Activated CD8-positive, alpha-beta T cell treated with anti-CD3 and anti-CD28 coated beads for 36 hours (primary cell): ENCODE measurements at regions not wholly inside any gene's neighbourhood (a gene's known extent, or its start where the extent isn't known, plus 50 kb on each side); places are given as distances from the start of the nearest gene placed in this dataset.
A peak's percentile ranks its signal among the peaks of the same experiment; 100 is the strongest.

Source experiments
- ATAC-seq: fragments of 200-7000 bp; cut with Tn5 transposase; one replicate; pipeline ENCODE4 v1.10.0; 2021; ENCODE audit warnings: mild to moderate bottlenecking, moderate library complexity
- CTCF ChIA-PET: fragments of 350-600 bp; sonication (Branson Sonifier 250); formaldehyde crosslinking; loops from one replicate; lab custom pipeline; 2021; ENCODE audit warnings: antibody characterized with exemption; lab: Charles Lee
- POLR2A ChIA-PET: fragments of 350-600 bp; sonication (Branson Sonifier 250); formaldehyde crosslinking; loops from one replicate; lab custom pipeline; 2021; ENCODE audit warnings: antibody characterized with exemption; lab: Charles Lee
- DNase-seq: peaks from one replicate; pipeline ENCODE4 v3.0.0-alpha.2; 2020
- H3K27ac Mint-ChIP-seq: one replicate; pipeline ENCODE4 v1.8.0; 2021; ENCODE audit warnings: mild to moderate bottlenecking, mixed read lengths
- H3K27me3 Mint-ChIP-seq: one replicate; pipeline ENCODE4 v1.8.0; 2021; ENCODE audit warnings: mixed read lengths
- H3K36me3 Mint-ChIP-seq: one replicate; pipeline ENCODE4 v1.8.0; 2021; ENCODE audit warnings: low read depth, mixed read lengths
- H3K4me1 Mint-ChIP-seq: one replicate; pipeline ENCODE4 v1.8.0; 2021; ENCODE audit warnings: low read depth, mixed read lengths
- H3K4me3 Mint-ChIP-seq: one replicate; pipeline ENCODE4 v1.8.0; 2021; ENCODE audit warnings: mild to moderate bottlenecking, moderate library complexity, mixed read lengths
- H3K9me3 Mint-ChIP-seq: one replicate; pipeline ENCODE4 v1.8.0; 2021; ENCODE audit warnings: mixed read lengths
- CTCF ChIP-seq: fragments of 200-600 bp; IDR thresholded peaks from one replicate; pipeline ENCODE4 v1.8.0; 2022; ENCODE audit warnings: antibody characterized with exemption, mild to moderate bottlenecking
- intact Hi-C: fragments of 100-400 bp; cut with micrococcal nuclease; formaldehyde crosslinking; loops from one replicate; pipeline ENCODE4 v1.10.0; 2022

- Mint-ChIP-seq H3K27ac (peak overlapping the region; percentile 36), H3K9me3 (no peaks in the 10 kb centered on the region), H3K36me3 (no peaks in the 10 kb centered on the region), H3K4me1 (peaks cover 16% of the 10 kb centered on the region), H3K4me3 (no peak overlapping the region), H3K27me3 (no peaks in the 10 kb centered on the region)
- intact Hi-C loops, result no loop called here
- ChIA-PET POLR2A (no interaction called here), CTCF (no interaction called here)
- ATAC-seq (peak; percentile 94), DNase-seq (peak; percentile 50)
- TF ChIP-seq CTCF, result no peak
These were observed 96.4 kb upstream of the PPP2R5A start for GRCh38 chr1:212188599-212189351.

- DNase-seq (no peak), ATAC-seq (no peak)
- no peaks in the 10 kb centered on the region for H3K9me3 Mint-ChIP-seq
- TF ChIP-seq CTCF, result no peak
- ChIA-PET CTCF (no interaction called here), POLR2A (no interaction called here)
- intact Hi-C loops, result no loop called here
- no peaks in the 10 kb centered on the region for H3K27me3 Mint-ChIP-seq
- H3K4me3 Mint-ChIP-seq, result no peak overlapping the region
- H3K4me1 Mint-ChIP-seq, result peaks cover 16% of the 10 kb centered on the region
- H3K36me3 Mint-ChIP-seq, result no peaks in the 10 kb centered on the region
- H3K27ac Mint-ChIP-seq, result no peak overlapping the region
These were observed 95.9 kb upstream of the PPP2R5A start for GRCh38 chr1:212189352-212189738.

- POLR2A ChIA-PET, result no interaction called here
- Mint-ChIP-seq H3K4me3 (no peak overlapping the region), H3K27me3 (no peaks in the 10 kb centered on the region), H3K9me3 (peaks cover 3% of the 10 kb centered on the region), H3K27ac (no peak overlapping the region), H3K36me3 (no peaks in the 10 kb centered on the region), H3K4me1 (peaks cover 16% of the 10 kb centered on the region)
- intact Hi-C loops, result no loop called here
- CTCF ChIA-PET, result no interaction called here
- TF ChIP-seq CTCF, result no peak
- no peak for ATAC-seq
- no peak for DNase-seq
These were observed 95.0 kb upstream of the PPP2R5A start for GRCh38 chr1:212190169-212190568.

GRCh38 chr1:212192261-212192998 lies 92.8 kb upstream of the PPP2R5A start:
- DNase-seq (no peak), ATAC-seq (no peak)
- CTCF ChIA-PET, result interaction anchor here (1.6 kb wide), 1 partner anchor 263 kb away, joined by 3 read pairs; no protein-coding TSS in a partner anchor
- intact Hi-C loops, result no loop called here
- POLR2A ChIA-PET, result no interaction called here
- no peak overlapping the region for H3K27ac Mint-ChIP-seq
- no peaks in the 10 kb centered on the region for H3K27me3 Mint-ChIP-seq
- peaks cover 11% of the 10 kb centered on the region for H3K4me1 Mint-ChIP-seq
- H3K4me3 Mint-ChIP-seq, result no peak overlapping the region
- H3K9me3 Mint-ChIP-seq, result peaks cover 3% of the 10 kb centered on the region
- no peaks in the 10 kb centered on the region for H3K36me3 Mint-ChIP-seq
- no peak for TF ChIP-seq CTCF

GRCh38 chr1:212196355-212196754 lies 88.9 kb upstream of the PPP2R5A start:
- ChIA-PET CTCF (interaction anchor here (1.1 kb wide), 1 partner anchor 11 kb away, joined by 3 read pairs; no protein-coding TSS in a partner anchor), POLR2A (no interaction called here)
- DNase-seq (no peak), ATAC-seq (no peak)
- H3K36me3 Mint-ChIP-seq, result no peaks in the 10 kb centered on the region
- H3K4me3 Mint-ChIP-seq, result no peak overlapping the region
- H3K27me3 Mint-ChIP-seq, result no peaks in the 10 kb centered on the region
- H3K27ac Mint-ChIP-seq, result no peak overlapping the region
- H3K4me1 Mint-ChIP-seq, result no peaks in the 10 kb centered on the region
- intact Hi-C loops, result no loop called here
- no peak for TF ChIP-seq CTCF
- peaks cover 7% of the 10 kb centered on the region for H3K9me3 Mint-ChIP-seq
